ENCODE measurements at regions not wholly inside any gene's neighbourhood (a gene's known extent, or its start where the extent isn't known, plus 50 kb on each side); places are given as distances from the start of the nearest gene placed in this dataset.

DNA sequence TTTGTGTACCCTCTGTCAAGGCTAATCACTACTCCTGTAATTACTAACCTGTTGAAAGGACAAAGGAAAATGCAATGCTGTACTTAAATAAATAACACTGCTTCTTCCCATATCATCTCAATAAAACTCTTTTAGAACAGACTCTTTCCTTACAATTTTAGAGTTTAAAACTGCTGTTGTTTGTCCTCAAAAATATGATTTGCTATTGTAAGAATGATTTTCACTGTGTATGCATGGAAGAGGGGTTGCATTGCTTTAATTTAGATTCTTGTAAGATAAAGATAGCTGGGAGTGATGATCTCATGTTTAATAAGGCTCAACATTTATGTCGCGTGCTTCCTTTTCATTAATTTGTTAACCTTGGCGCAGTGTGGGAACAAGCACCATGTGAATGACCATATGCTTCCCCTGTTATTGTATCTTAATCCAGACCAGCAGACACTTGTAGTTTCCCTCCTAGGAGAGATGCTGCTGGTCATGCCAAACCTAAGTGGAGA, 89.8 kb upstream of the ATXN1 start:
- Mint-ChIP-seq H3K36me3 (ENCODE audit: low read depth) (no peaks in the 10 kb centered on the region), H3K27me3 (ENCODE audit: low read depth) (peaks cover 25% of the 10 kb centered on the region)

GRCh38 chr6:16850681-16851026, 89.4 kb upstream of the ATXN1 start:
- Mint-ChIP-seq H3K4me1 (ENCODE audit: low read depth) (peaks cover 15% of the 10 kb centered on the region), H3K27me3 (ENCODE audit: low read depth) (peaks cover 25% of the 10 kb centered on the region), H3K9me3 (no peaks in the 10 kb centered on the region), H3K36me3 (ENCODE audit: low read depth) (no peaks in the 10 kb centered on the region), H3K27ac (no peak overlapping the region), H3K4me3 (no peak overlapping the region)
- CTCF ChIA-PET = no interaction called here
- DNase-seq = no peak
- intact Hi-C loops (cut with micrococcal nuclease) = loop anchor here (1.0 kb wide), 1 partner anchor 10 kb away; no protein-coding TSS in a partner anchor

More for the DNA sequence above, 89.8 kb upstream of the ATXN1 start:
- Mint-ChIP-seq H3K9me3 (no peaks in the 10 kb centered on the region), H3K4me3 (no peak overlapping the region), H3K4me1 (ENCODE audit: low read depth) (peaks cover 15% of the 10 kb centered on the region), H3K27ac (no peak overlapping the region)
- no peak for DNase-seq
- intact Hi-C loops (cut with micrococcal nuclease) = loop anchor here (1.0 kb wide), 1 partner anchor 11 kb away; no protein-coding TSS in a partner anchor
- CTCF ChIA-PET = no interaction called here

DNA sequence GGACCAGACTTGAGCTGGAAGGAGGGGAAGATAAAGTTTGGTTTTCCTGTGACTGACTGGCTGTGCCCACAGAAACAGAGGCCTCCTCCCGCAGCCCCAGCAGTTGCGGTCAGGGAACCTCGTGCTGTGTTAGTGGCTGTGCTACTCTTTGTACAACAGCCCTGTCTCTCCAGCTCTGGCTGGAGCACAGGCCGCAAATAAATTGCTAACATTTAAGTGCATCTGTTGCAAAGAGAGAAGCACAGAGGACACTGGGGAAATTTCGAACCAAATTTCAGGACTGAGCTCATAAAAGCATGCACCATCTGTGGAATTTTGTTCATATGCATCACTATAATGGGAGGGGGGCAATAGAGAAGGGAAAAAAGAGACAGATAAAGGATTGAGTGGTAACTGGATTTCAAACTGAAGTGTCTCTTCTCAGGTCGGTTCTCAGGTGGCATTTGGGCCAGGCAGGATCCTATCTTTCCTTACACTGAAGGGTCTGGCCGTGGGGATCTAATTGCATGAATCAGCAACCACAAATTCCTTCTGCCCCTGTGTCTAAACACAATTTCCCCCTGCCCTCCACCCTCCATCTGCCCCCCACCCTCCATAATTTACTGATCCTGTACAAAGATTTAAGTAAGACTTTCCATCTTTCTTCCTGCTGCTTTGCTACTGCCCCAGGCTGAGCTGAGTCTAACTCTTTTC, 88.9 kb upstream of the ATXN1 start:
- H3K4me3 Mint-ChIP-seq = no peak overlapping the region

GRCh38 chr6:16849280-16849987, 88.2 kb upstream of the ATXN1 start:
- Mint-ChIP-seq H3K4me3 (no peak overlapping the region), H3K27me3 (ENCODE audit: low read depth) (peaks cover 27% of the 10 kb centered on the region)

More for the DNA sequence above, 88.9 kb upstream of the ATXN1 start:
- intact Hi-C loops (cut with micrococcal nuclease) = no loop called here
- CTCF ChIA-PET = no interaction called here
- no peak overlapping the region for H3K27ac Mint-ChIP-seq
- peaks cover 25% of the 10 kb centered on the region for H3K27me3 Mint-ChIP-seq (ENCODE audit: low read depth)
- peaks cover 15% of the 10 kb centered on the region for H3K4me1 Mint-ChIP-seq (ENCODE audit: low read depth)
- no peaks in the 10 kb centered on the region for H3K9me3 Mint-ChIP-seq
- no peak for DNase-seq
- H3K36me3 Mint-ChIP-seq (ENCODE audit: low read depth) = no peaks in the 10 kb centered on the region

DNA sequence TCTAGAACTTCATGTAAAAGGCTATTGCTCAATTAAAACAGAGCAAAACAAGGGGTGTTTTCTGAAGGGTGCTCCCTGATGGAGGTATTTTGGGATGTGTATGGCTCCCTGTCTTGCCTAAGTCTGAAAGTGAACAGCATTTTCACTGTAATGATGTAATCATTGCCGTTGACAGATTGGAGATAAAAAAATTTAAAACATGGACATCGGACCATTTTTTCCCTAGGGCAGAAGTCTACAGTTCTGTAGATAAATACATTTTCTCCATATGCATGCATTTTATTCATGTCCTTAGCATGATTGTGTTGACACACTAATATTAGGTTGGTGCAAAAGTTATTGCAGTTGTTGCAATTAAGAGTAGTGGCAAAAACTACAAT, 85.1 kb upstream of the ATXN1 start:
- H3K27me3 Mint-ChIP-seq (ENCODE audit: low read depth) = peaks cover 20% of the 10 kb centered on the region
- CTCF ChIA-PET = no interaction called here
- H3K4me1 Mint-ChIP-seq (ENCODE audit: low read depth) = peaks cover 9% of the 10 kb centered on the region
- H3K36me3 Mint-ChIP-seq (ENCODE audit: low read depth) = no peaks in the 10 kb centered on the region
- H3K9me3 Mint-ChIP-seq = no peaks in the 10 kb centered on the region
- H3K27ac Mint-ChIP-seq = no peak overlapping the region
- no peak for DNase-seq
- H3K4me3 Mint-ChIP-seq = no peak overlapping the region
- intact Hi-C loops (cut with micrococcal nuclease) = no loop called here

More at GRCh38 chr6:16849280-16849987, 88.2 kb upstream of the ATXN1 start:
- Mint-ChIP-seq H3K4me1 (ENCODE audit: low read depth) (peaks cover 15% of the 10 kb centered on the region), H3K27ac (no peak overlapping the region), H3K9me3 (no peaks in the 10 kb centered on the region), H3K36me3 (ENCODE audit: low read depth) (no peaks in the 10 kb centered on the region)
- no peak for DNase-seq
- CTCF ChIA-PET = no interaction called here
- intact Hi-C loops (cut with micrococcal nuclease) = no loop called here

DNA sequence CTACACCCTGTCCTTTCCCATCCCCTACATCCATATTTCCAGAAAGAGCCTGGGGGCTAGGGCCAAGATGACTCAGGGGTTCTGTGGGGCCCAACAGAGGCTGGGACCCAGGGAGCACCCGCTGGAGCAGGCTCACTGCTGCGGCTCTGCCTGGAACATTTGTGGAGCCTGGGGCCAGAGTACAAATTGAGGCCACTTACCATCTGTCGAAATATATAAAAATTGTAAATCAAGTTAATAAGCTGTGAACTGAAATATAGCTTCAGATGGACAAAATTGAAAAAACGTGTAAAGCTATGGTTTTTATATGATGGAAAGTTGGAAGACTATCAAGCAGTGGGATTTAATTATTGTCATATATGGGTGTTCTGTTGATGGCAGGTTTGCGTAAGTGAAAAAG, 82.9 kb upstream of the ATXN1 start:
- Mint-ChIP-seq H3K36me3 (ENCODE audit: low read depth) (no peaks in the 10 kb centered on the region), H3K4me3 (no peak overlapping the region), H3K9me3 (no peaks in the 10 kb centered on the region), H3K4me1 (ENCODE audit: low read depth) (peaks cover 3% of the 10 kb centered on the region), H3K27me3 (ENCODE audit: low read depth) (peaks cover 7% of the 10 kb centered on the region), H3K27ac (no peak overlapping the region)
- no peak for DNase-seq
- CTCF ChIA-PET = interaction anchor here (0.6 kb wide), 1 partner anchor 277 kb away, joined by 3 read pairs; no protein-coding TSS in a partner anchor
- intact Hi-C loops (cut with micrococcal nuclease) = no loop called here

GRCh38 chr6:16842676-16843075, 81.4 kb upstream of the ATXN1 start:
- DNase-seq = no peak
- H3K27ac Mint-ChIP-seq = no peak overlapping the region
- H3K36me3 Mint-ChIP-seq (ENCODE audit: low read depth) = no peaks in the 10 kb centered on the region
- intact Hi-C loops (cut with micrococcal nuclease) = no loop called here
- H3K4me3 Mint-ChIP-seq = no peak overlapping the region
- H3K4me1 Mint-ChIP-seq (ENCODE audit: low read depth) = peaks cover 9% of the 10 kb centered on the region
- no peaks in the 10 kb centered on the region for H3K9me3 Mint-ChIP-seq
- peaks cover 4% of the 10 kb centered on the region for H3K27me3 Mint-ChIP-seq (ENCODE audit: low read depth)
- CTCF ChIA-PET = no interaction called here

- Mint-ChIP-seq H3K27me3 (ENCODE audit: low read depth) (peaks cover 2% of the 10 kb centered on the region), H3K4me3 (no peak overlapping the region), H3K9me3 (no peaks in the 10 kb centered on the region), H3K4me1 (ENCODE audit: low read depth) (peaks cover 21% of the 10 kb centered on the region), H3K36me3 (ENCODE audit: low read depth) (no peaks in the 10 kb centered on the region), H3K27ac (no peak overlapping the region)
- CTCF ChIA-PET = no interaction called here
- no peak for DNase-seq
- intact Hi-C loops (cut with micrococcal nuclease) = no loop called here
Measured at GRCh38 chr6:16841241-16841640, 80.0 kb upstream of the ATXN1 start.

DNA sequence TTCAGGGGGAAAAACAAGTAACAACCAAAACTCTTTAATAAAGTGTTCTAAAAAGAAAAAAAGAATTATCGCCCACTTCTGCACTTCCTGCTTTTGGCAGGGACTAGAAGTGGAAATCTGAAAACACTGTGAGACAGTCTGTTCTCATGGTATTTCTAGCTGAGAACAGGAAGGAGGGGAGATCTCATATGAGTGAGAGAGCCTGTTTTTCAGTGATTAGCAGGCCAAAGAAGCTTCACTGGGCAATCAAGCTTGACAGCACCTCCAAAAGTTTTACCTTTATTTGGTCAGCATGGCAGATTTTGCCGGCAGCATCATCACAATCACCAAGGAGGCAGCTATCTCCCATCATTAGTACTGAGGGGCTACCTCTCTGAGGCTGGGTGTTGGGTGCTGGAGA, 79.5 kb upstream of the ATXN1 start:
- Mint-ChIP-seq H3K4me3 (no peak overlapping the region), H3K4me1 (ENCODE audit: low read depth) (peaks cover 24% of the 10 kb centered on the region), H3K27ac (no peak overlapping the region), H3K9me3 (no peaks in the 10 kb centered on the region), H3K27me3 (ENCODE audit: low read depth) (peaks cover 5% of the 10 kb centered on the region), H3K36me3 (ENCODE audit: low read depth) (no peaks in the 10 kb centered on the region)
- no peak for DNase-seq
- intact Hi-C loops (cut with micrococcal nuclease) = loop anchor here (1.0 kb wide), 1 partner anchor 11 kb away; no protein-coding TSS in a partner anchor
- CTCF ChIA-PET = no interaction called here

- no peaks in the 10 kb centered on the region for H3K9me3 Mint-ChIP-seq
- DNase-seq = peak; percentile 12
- intact Hi-C loops (cut with micrococcal nuclease) = loop anchor here (1.0 kb wide), 1 partner anchor 11 kb away; no protein-coding TSS in a partner anchor
- no peak overlapping the region for H3K4me3 Mint-ChIP-seq
- H3K4me1 Mint-ChIP-seq (ENCODE audit: low read depth) = peaks cover 24% of the 10 kb centered on the region
- no peak overlapping the region for H3K27ac Mint-ChIP-seq
- CTCF ChIA-PET = no interaction called here
- no peaks in the 10 kb centered on the region for H3K36me3 Mint-ChIP-seq (ENCODE audit: low read depth)
- H3K27me3 Mint-ChIP-seq (ENCODE audit: low read depth) = peaks cover 5% of the 10 kb centered on the region
Measured at GRCh38 chr6:16840291-16840690, 79.0 kb upstream of the ATXN1 start.

- H3K4me3 Mint-ChIP-seq = no peak overlapping the region
- intact Hi-C loops (cut with micrococcal nuclease) = loop anchor here (1.0 to 5.0 kb wide), 2 partner anchors 12 to 72 kb away; no protein-coding TSS in a partner anchor
- CTCF ChIA-PET = no interaction called here
- no peaks in the 10 kb centered on the region for H3K36me3 Mint-ChIP-seq (ENCODE audit: low read depth)
- no peaks in the 10 kb centered on the region for H3K9me3 Mint-ChIP-seq
- DNase-seq = no peak
- peaks cover 24% of the 10 kb centered on the region for H3K4me1 Mint-ChIP-seq (ENCODE audit: low read depth)
- H3K27me3 Mint-ChIP-seq (ENCODE audit: low read depth) = peaks cover 5% of the 10 kb centered on the region
- H3K27ac Mint-ChIP-seq = no peak overlapping the region
Measured at GRCh38 chr6:16839631-16840179, 78.4 kb upstream of the ATXN1 start.

DNA sequence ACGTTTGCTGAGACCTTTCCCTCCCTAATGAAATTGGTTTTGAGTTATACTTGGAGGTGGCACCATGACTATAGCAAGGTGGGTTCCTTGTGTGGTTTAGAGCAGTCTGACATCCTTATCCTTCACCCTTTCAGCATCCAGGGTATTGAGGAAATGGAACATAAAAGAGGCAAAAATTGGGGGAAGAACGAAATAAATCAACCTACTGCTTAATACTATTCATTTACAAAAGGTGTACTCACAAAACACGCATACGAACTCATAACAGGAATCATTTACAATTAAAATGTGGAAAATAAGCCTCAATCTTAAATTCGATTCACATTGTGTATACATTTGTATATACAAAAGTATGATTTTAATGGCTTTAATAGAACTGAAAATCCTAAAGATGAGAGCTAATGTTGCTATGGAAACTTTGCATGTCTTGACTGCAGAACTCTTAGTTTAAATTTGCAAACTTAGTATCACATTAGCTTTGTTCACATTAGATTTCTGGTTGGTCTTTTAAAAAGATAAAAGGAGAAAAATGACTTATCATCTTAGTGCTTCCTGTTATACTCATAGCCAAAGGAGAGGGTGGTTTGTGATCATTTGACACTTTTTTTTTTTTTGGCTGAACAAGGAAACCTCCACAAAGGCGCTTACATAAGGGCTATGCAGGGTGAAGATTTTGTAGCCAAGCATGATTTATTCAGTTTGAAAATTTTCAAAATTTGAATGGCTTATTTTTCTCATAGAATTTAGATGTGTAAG, 76.1 kb upstream of the ATXN1 start:
- intact Hi-C loops (cut with micrococcal nuclease) = loop anchor here (2.0 to 5.0 kb wide), 3 partner anchors 37 to 113 kb away; no protein-coding TSS in a partner anchor
- H3K4me3 Mint-ChIP-seq = no peak overlapping the region
- DNase-seq = no peak
- peaks cover 6% of the 10 kb centered on the region for H3K27me3 Mint-ChIP-seq (ENCODE audit: low read depth)
- H3K27ac Mint-ChIP-seq = no peak overlapping the region
- H3K4me1 Mint-ChIP-seq (ENCODE audit: low read depth) = peaks cover 24% of the 10 kb centered on the region
- CTCF ChIA-PET = interaction anchor here (0.6 to 0.9 kb wide), 4 partner anchors 23 to 505 kb away, joined by 3 to 10 read pairs (median 4); no protein-coding TSS in a partner anchor
- no peaks in the 10 kb centered on the region for H3K9me3 Mint-ChIP-seq
- no peaks in the 10 kb centered on the region for H3K36me3 Mint-ChIP-seq (ENCODE audit: low read depth)

Data from activated naive CD4-positive, alpha-beta T cell treated with anti-CD3 and anti-CD28 coated beads for 36 hours (primary cell).